Fibroblast of pulmonary artery (primary cell): ENCODE measurements at regions not wholly inside any gene's neighbourhood (a gene's known extent, or its start where the extent isn't known, plus 50 kb on each side); places are given as distances from the start of the nearest gene placed in this dataset.

ENCODE experiments used
- DNase-seq: peaks from one replicate; pipeline ENCODE4 v3.0.0-alpha.2; 2010; ENCODE audit warnings: low read depth
- H3K4me3 ChIP-seq: replicated peaks from 2 replicates; pipeline ENCODE4 v1.5.1; 2011; ENCODE audit warnings: low read depth, mild to moderate bottlenecking, control low read depth, low read length, moderate library complexity
- TF ChIP-seq, protein P1 (sequence below): IDR thresholded peaks from 2 replicates; pipeline ENCODE4 v1.5.1; 2011; ENCODE audit warnings: mild to moderate bottlenecking, control low read depth, low read length, inconsistent platforms; ENCODE audit errors: missing control alignments

DNA sequence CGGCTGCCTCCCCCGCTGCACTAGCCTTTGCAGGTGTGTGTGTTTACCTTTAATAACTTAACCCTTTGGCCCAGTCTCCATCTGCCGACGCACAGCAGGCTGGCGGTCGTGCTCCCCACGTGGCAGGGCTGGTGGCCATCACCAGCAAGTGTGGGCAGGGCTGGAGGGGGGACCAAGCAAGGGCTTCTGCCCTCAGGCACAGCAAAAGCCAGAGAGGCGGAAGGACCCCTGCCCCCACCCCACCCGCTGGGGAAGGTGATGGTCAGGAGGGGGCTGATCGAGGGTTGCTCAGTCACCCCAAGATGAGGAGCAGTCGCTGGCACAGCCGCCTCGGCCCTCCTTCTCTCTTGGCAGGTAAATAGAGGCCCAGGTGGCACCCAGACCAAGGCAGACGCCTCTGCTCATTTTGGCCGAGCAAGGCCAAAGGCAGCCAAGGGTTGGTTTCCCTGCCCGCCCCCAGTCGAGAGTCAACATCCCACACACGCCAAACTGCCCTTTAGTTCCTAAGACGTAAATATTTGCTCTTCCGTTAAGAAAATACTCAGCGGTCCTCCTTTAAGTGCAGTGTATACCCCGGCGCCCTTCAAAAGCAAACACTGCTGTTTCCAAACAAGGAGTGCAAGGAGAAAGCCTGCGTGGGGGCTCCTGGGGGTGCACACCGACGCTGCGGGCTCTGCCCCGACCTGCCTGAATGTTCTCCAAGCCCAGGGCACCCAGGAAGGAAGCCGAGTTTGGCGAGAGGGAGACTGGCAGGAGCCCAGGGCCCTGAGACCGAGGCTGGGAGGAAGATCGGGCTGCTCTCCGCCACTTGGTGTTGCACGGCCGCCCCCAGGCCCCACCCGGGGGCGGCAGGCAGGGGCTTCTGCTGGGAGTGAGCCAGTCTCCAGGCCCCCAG is 82.7 kb downstream of the SIK1 start:
- H3K4me3 ChIP-seq: no peak overlapping the region
- TF ChIP-seq, protein P1, sequence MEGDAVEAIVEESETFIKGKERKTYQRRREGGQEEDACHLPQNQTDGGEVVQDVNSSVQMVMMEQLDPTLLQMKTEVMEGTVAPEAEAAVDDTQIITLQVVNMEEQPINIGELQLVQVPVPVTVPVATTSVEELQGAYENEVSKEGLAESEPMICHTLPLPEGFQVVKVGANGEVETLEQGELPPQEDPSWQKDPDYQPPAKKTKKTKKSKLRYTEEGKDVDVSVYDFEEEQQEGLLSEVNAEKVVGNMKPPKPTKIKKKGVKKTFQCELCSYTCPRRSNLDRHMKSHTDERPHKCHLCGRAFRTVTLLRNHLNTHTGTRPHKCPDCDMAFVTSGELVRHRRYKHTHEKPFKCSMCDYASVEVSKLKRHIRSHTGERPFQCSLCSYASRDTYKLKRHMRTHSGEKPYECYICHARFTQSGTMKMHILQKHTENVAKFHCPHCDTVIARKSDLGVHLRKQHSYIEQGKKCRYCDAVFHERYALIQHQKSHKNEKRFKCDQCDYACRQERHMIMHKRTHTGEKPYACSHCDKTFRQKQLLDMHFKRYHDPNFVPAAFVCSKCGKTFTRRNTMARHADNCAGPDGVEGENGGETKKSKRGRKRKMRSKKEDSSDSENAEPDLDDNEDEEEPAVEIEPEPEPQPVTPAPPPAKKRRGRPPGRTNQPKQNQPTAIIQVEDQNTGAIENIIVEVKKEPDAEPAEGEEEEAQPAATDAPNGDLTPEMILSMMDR: no peak
- DNase-seq: no peak

DNA sequence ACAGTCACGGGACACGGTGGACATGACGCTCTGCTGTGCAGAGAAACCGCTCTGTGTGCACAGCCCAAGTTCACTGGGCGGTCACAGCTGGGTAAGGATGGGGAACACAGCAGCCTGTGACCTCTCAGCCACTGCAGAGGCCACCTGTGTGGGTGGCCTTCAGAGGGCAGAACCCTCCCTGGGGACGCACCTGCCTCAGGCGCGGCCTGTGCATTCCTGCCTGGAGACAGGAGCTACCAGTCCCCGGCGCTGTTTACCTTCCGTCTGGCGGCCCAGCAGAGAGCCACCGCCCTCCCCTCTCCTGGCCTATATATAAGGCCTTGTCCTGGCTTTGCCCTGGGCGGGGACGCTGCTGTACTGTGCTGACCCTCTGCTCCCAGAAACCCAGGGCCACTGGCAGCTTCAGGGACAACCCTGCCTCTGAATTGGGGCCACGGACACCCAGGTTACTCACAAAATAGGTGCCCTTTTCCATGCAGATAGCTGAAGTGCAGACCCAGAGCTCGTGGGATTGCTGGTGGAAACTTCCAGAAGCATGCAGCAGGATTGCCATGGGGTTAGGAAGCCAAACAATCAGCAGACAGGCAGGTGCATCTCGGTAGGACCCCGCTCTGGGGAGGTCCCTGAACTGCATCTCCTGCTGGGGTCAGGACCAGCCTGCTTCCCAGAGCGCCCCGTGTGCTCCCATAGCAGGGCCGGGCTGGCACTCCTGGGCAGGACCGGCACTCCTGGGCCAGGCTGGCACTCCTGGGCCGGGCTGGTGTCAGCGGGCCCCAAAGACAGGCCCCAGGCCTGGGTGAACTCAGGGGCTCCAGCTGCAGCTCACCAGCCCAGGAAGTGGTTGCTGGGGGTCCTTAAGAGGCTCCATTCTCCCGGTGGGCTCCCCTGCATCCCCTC is 83.6 kb downstream of the SIK1 start:
- TF ChIP-seq, protein P1: no peak
- DNase-seq: no peak
- H3K4me3 ChIP-seq: no peak overlapping the region

DNA sequence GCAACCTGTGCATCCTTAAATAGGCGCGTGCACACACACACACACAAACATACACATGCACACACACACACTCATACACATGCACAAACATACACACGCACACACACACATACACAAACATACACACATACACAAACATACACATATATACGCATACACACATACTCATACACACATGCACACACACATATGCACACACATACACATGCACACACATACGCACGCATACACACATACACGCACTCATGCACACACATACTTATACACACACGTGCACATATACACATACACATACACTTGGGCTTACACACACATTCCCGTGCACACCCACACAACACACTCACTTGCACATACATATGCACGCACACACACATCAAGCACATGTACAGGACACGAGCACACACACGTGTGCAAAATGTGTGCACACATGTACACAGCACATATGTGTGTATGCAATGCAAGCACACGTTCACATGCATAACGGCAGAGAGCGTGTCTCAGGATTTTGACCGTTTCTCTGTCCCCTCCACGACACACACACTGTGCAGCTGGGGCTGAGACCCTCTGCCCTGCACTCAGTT is 84.5 kb downstream of the SIK1 start:
- H3K4me3 ChIP-seq: no peak overlapping the region
- no peak for DNase-seq
- TF ChIP-seq, protein P1: no peak

DNA sequence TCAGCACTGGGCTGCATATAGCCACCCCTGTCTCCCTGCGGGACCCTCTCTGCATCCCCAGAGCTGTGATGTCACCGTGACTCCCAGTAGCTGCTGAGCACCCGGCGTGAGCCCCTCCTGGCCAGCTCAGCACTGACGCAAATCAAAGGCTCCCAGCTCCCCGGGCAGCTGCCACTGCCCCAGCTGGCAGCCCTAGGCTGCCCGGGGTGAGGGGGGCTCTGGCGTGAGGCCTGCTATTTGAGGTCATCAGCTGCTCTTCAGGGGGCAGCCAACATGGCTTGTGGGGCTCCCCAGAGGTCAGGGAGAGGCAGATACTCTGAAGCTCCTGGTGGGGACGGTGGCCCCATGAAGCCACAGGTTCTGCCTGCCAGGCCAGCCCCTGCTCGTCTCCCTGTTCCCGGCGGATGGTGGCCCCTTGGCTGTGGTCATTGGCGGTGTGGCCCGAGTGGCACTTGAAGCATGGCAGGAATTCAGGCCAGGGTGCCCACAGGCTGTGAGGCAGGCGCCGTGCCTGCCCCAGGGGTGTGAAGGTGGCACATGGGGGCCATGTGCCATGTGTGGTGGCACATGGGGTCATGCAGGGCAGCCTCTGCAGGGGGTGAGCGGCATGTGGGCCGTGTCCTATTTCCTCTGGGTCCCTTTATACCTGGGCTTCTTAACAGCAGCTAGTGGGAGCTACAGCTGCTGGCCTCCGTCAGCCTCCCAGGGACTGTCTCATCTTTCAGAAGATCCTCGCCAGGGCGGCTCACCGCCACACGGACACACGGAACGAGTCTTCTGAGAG is 85.4 kb downstream of the SIK1 start:
- TF ChIP-seq, protein P1: no peak
- no peak overlapping the region for H3K4me3 ChIP-seq
- DNase-seq: no peak

DNA sequence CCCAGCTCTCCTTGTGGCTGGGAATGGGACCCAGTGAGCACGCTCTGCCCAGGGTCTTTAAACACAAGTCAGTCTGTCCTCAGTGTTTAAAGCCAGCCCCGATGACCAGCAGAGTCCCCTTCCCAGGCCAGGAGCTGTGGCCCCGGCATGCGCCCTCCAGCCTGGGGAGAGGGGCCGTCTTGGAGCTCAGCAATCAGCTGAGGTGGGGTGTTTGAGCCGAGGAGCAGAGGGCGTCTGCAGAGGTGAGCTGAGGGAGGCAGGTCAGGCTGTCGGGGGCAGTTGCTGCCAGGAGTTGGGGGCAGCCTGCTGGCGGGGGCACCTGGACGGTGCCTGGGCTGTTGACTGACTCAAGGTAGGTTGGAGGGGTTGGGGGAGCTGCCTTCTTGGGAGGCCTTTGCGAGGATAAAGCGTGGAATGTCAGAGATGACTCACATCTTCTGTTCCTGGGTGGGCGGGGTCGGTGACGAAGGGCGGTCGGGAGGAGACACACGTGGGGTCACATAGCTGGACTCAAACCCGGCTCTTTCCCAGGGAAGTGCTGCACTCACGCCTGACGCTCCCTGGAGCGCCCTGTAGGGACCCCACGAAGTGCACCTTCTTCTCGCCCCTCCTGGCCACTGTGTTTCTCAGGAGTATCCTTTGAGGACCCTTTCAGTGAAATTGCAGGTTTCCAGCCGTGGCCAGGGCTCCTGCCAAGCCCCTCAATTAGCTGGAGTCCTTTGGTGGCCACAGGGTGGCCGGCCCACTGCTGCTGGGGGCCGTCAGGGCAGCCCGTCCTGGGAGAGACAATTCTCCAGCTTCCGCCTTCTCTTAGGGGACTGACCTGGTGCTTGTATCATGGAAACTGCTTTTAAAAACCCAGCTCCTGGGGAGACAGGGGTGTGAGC is 86.2 kb downstream of the SIK1 start:
- peak; percentile 93 for DNase-seq

More for the DNA sequence above, 86.2 kb downstream of the SIK1 start:
- H3K4me3 ChIP-seq: no peak overlapping the region
- TF ChIP-seq, protein P1: no peak
